ENCODE measurements at regions not wholly inside any gene's neighbourhood (a gene's known extent, or its start where the extent isn't known, plus 50 kb on each side); places are given as distances from the start of the nearest gene placed in this dataset.

DNA sequence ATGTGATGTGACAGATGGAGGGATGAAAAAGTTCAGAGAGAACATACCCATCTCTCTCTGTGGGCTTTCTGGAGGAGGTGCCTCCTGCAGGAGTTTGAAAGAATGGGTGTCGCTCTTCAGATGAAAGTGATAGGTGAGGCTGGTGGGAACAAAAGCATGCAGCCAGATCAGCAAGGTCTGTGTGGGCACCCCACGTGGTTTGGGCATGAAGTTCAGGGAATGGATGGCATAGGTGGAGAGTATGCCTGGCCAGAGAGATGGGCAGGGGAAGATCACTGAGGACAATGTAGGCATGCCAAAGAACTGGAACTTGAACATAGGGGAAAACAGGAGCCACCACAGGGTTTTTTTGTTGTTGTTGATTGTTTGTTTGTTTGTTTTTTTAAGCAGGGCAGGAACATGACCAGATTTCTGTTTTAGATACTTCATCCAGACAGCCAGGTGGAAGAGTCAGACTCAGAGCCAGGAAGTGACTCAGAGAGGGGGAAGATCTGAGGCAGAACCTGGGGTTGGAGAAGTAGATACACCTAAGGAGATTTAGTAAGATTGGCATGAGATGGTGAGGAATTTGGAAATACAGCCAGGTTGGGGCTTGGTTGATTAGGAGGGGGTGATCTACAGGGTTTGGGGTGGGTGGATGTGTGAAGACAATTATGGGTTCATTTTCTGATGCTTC is 64.8 kb upstream of the CLSTN2 start:
- TF ChIP-seq POLR2AphosphoS5 (IDR thresholded peaks at IDR 0.05; ENCODE audit: low read depth, low read length), result no peak
- no peak for TF ChIP-seq SIN3A (IDR thresholded peaks at IDR 0.05; ENCODE audit: borderline replicate concordance, insufficient read depth, low read length)
- TF ChIP-seq TAF1 (IDR thresholded peaks at IDR 0.05; ENCODE audit: borderline replicate concordance, insufficient read depth, low read length), result no peak

DNA sequence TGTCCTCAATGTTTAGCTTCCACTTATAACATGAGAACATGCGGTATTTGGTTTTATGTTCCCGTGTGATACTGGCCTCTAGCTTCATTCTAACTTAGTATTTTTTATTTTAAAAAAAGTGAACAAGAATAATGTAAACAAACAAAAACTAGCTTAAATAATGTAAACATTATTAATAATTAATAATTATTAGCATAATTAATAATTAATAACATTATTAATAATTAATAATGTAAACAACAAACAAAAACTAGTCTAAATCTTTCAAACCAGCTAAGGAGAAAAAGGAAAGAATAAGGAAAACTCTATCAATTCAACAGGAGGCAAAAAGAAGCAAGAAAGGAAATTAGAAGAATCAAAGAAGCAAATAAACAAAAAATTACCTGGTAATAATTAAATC is 66.2 kb upstream of the CLSTN2 start:
- TF ChIP-seq POLR2AphosphoS5 (IDR thresholded peaks at IDR 0.05; ENCODE audit: low read depth, low read length) (no peak), SIN3A (IDR thresholded peaks at IDR 0.05; ENCODE audit: borderline replicate concordance, insufficient read depth, low read length) (no peak), FOXP2 (optimal IDR thresholded peaks at IDR 0.05; ENCODE audit: borderline replicate concordance, extremely low read depth, extremely low read length, insufficient read depth) (no peak), TAF1 (IDR thresholded peaks at IDR 0.05; ENCODE audit: borderline replicate concordance, insufficient read depth, low read length) (no peak)
- TF ChIP-seq, protein P1, sequence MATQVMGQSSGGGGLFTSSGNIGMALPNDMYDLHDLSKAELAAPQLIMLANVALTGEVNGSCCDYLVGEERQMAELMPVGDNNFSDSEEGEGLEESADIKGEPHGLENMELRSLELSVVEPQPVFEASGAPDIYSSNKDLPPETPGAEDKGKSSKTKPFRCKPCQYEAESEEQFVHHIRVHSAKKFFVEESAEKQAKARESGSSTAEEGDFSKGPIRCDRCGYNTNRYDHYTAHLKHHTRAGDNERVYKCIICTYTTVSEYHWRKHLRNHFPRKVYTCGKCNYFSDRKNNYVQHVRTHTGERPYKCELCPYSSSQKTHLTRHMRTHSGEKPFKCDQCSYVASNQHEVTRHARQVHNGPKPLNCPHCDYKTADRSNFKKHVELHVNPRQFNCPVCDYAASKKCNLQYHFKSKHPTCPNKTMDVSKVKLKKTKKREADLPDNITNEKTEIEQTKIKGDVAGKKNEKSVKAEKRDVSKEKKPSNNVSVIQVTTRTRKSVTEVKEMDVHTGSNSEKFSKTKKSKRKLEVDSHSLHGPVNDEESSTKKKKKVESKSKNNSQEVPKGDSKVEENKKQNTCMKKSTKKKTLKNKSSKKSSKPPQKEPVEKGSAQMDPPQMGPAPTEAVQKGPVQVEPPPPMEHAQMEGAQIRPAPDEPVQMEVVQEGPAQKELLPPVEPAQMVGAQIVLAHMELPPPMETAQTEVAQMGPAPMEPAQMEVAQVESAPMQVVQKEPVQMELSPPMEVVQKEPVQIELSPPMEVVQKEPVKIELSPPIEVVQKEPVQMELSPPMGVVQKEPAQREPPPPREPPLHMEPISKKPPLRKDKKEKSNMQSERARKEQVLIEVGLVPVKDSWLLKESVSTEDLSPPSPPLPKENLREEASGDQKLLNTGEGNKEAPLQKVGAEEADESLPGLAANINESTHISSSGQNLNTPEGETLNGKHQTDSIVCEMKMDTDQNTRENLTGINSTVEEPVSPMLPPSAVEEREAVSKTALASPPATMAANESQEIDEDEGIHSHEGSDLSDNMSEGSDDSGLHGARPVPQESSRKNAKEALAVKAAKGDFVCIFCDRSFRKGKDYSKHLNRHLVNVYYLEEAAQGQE (IDR thresholded peaks at IDR 0.05; ENCODE audit: insufficient read depth in 1 of 2, low read depth in 2 of 2, low read length in 2 of 2), result no peak

DNA sequence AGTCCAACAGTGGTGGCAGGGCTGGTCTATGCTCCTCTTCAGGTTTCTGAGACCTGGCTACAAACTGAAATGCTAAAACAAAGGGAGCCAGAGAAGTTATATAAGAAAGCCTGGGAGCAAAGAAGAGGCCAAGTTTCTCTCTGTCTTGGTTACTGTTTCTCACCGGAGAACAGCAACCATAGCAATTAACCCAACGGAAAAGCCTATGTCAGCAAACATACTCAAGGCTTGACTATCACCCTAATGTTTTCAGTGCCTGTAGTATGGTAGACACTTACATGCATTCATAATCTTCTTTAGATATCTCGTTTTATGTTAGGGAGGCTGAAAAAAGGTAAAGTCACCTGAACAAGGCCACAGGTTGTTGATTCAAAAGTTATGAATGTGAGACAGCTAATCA is 86.3 kb upstream of the CLSTN2 start:
- TF ChIP-seq TAF1 (IDR thresholded peaks at IDR 0.05; ENCODE audit: borderline replicate concordance, insufficient read depth, low read length) (no peak), POLR2AphosphoS5 (IDR thresholded peaks at IDR 0.05; ENCODE audit: low read depth, low read length) (no peak), FOXP2 (optimal IDR thresholded peaks at IDR 0.05; ENCODE audit: borderline replicate concordance, extremely low read depth, extremely low read length, insufficient read depth) (no peak), SIN3A (IDR thresholded peaks at IDR 0.05; ENCODE audit: borderline replicate concordance, insufficient read depth, low read length) (no peak)
- TF ChIP-seq, protein P1 (IDR thresholded peaks at IDR 0.05; ENCODE audit: insufficient read depth in 1 of 2, low read depth in 2 of 2, low read length in 2 of 2), result no peak

DNA sequence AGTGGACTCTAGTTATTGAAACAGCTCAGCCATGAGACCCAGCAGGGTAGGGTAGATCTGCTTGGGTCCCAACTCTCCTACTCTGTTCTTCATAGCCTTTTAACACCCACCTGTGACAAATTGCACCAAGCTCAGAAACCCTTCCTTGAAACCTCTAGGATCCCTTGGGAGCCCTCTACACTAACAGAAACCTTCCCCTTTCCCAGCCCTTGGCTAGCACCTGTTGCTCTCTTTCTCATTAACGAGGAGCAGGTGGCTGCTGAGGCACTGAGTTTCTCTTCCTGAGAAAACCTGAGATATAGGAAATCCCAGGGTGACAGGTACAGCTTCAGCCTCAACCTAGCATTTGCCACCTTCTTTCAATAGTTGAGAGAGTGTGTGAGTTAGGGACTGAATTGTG is 88.3 kb upstream of the CLSTN2 start:
- TF ChIP-seq SIN3A (IDR thresholded peaks at IDR 0.05; ENCODE audit: borderline replicate concordance, insufficient read depth, low read length) (no peak), FOXP2 (optimal IDR thresholded peaks at IDR 0.05; ENCODE audit: borderline replicate concordance, extremely low read depth, extremely low read length, insufficient read depth) (no peak), POLR2AphosphoS5 (IDR thresholded peaks at IDR 0.05; ENCODE audit: low read depth, low read length) (no peak), TAF1 (IDR thresholded peaks at IDR 0.05; ENCODE audit: borderline replicate concordance, insufficient read depth, low read length) (no peak)
- TF ChIP-seq, protein P1 (IDR thresholded peaks at IDR 0.05; ENCODE audit: insufficient read depth in 1 of 2, low read depth in 2 of 2, low read length in 2 of 2), result no peak

DNA sequence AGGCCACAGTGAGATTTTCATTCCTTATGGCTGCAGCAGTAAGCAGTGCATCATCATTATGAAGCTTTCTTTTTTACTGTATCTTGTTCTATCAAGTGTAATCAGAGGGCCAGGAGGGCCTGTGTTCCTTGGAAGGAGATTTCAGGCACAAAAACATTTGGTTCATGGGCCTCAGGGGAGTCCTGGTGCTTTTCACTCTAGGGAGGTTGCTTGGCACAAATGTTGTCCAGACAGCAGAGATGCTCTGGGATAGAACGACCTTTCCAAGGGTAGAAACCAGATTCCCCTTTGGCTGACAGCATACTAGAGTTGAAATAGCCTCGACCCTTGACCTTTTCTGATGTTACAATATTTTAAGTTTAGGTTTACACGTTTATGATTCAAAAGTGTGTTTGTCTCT is 95.3 kb upstream of the CLSTN2 start:
- TF ChIP-seq SIN3A (IDR thresholded peaks at IDR 0.05; ENCODE audit: borderline replicate concordance, insufficient read depth, low read length) (no peak), POLR2AphosphoS5 (IDR thresholded peaks at IDR 0.05; ENCODE audit: low read depth, low read length) (no peak), TAF1 (IDR thresholded peaks at IDR 0.05; ENCODE audit: borderline replicate concordance, insufficient read depth, low read length) (no peak), FOXP2 (optimal IDR thresholded peaks at IDR 0.05; ENCODE audit: borderline replicate concordance, extremely low read depth, extremely low read length, insufficient read depth) (no peak)
- TF ChIP-seq, protein P1 (IDR thresholded peaks at IDR 0.05; ENCODE audit: insufficient read depth in 1 of 2, low read depth in 2 of 2, low read length in 2 of 2), result no peak

Data from PFSK-1 (cell line).